A673 (cell line): ENCODE measurements at regions not wholly inside any gene's neighbourhood (a gene's known extent, or its start where the extent isn't known, plus 50 kb on each side); places are given as distances from the start of the nearest gene placed in this dataset.

Experiments used
- BruUV-seq: library from RNA; stranded (reverse); fragments of 400-500 nt; replicated peaks from 2 replicates; lab custom pipeline; 2021; lab: Mats Ljungman, UMichigan
- CTCF ChIA-PET: fragments of 300-600 bp; sonication (Branson Sonifier 250); formaldehyde crosslinking; loops from one replicate; lab custom pipeline; 2022; ENCODE audit warnings: antibody characterized with exemption; lab: Charles Lee
- POLR2A ChIA-PET: fragments of 300-600 bp; sonication (Branson Sonifier 250); formaldehyde crosslinking; loops from one replicate; lab custom pipeline; 2022; ENCODE audit warnings: antibody characterized with exemption; ENCODE audit not compliant: low non-redundant PET; lab: Charles Lee
- DNase-seq: peaks from one replicate; pipeline ENCODE4 v3.0.0-alpha.2; 2015; ENCODE audit warnings: low spot score
- H3K27ac ChIP-seq: fragments of 200-600 bp; sonication (generic); 2 replicates; pipeline ENCODE4 v1.5.1; 2016; ENCODE audit warnings: mixed run types, low read depth, mild to moderate bottlenecking, mixed read lengths, antibody characterized with exemption, low read length; ENCODE audit not compliant: poor library complexity, severe bottlenecking
- H3K27me3 ChIP-seq: fragments of 200-600 bp; sonication (generic); replicated peaks from 2 replicates; pipeline ENCODE4 v1.6.1; 2017; ENCODE audit warnings: mixed run types, low read depth, mild to moderate bottlenecking, mixed read lengths, antibody characterized with exemption, low read length; ENCODE audit not compliant: insufficient read depth, poor library complexity
- H3K36me3 ChIP-seq: fragments of 200-600 bp; sonication (generic); 2 replicates; pipeline ENCODE4 v1.6.1; 2016; ENCODE audit warnings: mixed run types, mild to moderate bottlenecking, mixed read lengths, antibody characterized with exemption, low read length; ENCODE audit not compliant: insufficient read depth, poor library complexity, severe bottlenecking
- H3K4me1 ChIP-seq: fragments of 200-600 bp; sonication (generic); 2 replicates; pipeline ENCODE4 v1.6.1; 2017; ENCODE audit warnings: mixed run types, mild to moderate bottlenecking, mixed read lengths, antibody characterized with exemption, low read length; ENCODE audit not compliant: insufficient read depth, poor library complexity, severe bottlenecking
- H3K4me3 ChIP-seq: fragments of 200-600 bp; sonication (generic); 2 replicates; pipeline ENCODE4 v1.5.1; 2016; ENCODE audit warnings: low read depth, mixed run types, mild to moderate bottlenecking, mixed read lengths, low read length; ENCODE audit not compliant: poor library complexity, severe bottlenecking
- H3K9me3 ChIP-seq: fragments of 200-600 bp; sonication (generic); 2 replicates; pipeline ENCODE4 v1.6.1; 2016; ENCODE audit warnings: mixed run types, low read depth, mild to moderate bottlenecking, mixed read lengths, antibody characterized with exemption, low read length; ENCODE audit not compliant: poor library complexity, severe bottlenecking
- EZH2 ChIP-seq: fragments of 200-600 bp; sonication (generic); IDR thresholded peaks from 2 replicates; pipeline ENCODE4 v1.6.1; 2017; ENCODE audit warnings: borderline replicate concordance, low read depth, mild to moderate bottlenecking, mixed read lengths, antibody characterized with exemption, low read length; ENCODE audit not compliant: poor library complexity, severe bottlenecking
- intact Hi-C: fragments of 100-400 bp; cut with micrococcal nuclease; formaldehyde crosslinking; loops from one replicate; pipeline ENCODE4 v1.10.0; 2022; ENCODE audit not compliant: unreplicated experiment
- TF ChIP-seq, protein P1 (sequence below): fragments of 300-800, 200-600 bp; sonication (generic); conservative IDR thresholded peaks from 2 replicates; pipeline ENCODE4 v1.5.1; 2017; ENCODE audit warnings: low read depth, mild to moderate bottlenecking, antibody characterized with exemption, low read length, moderate library complexity, mixed read lengths

DNA sequence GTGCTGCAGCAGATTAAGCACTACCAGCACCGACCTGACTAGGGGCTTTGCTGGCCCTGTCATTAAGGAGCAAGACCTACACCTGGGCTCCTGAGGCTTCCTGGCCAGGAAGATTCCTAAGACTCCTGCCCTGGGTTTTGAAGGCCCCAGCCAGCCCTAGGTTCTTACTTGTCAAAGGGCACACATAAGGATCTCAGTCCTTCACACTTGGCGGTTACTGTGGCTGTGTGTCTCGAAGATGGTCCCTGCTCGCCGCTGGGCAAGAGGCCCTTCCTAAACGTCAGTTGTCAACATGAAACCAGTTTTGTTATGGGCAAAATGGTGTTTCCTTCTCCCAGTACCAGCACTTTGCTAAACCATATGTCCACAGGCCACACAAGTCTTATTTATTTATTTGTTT lies 470.6 kb downstream of the TOX3 start:
- no peak for DNase-seq
- intact Hi-C loops, result loop anchor here (10.0 kb wide), 1 partner anchor 378 kb away; no protein-coding TSS in a partner anchor

DNA sequence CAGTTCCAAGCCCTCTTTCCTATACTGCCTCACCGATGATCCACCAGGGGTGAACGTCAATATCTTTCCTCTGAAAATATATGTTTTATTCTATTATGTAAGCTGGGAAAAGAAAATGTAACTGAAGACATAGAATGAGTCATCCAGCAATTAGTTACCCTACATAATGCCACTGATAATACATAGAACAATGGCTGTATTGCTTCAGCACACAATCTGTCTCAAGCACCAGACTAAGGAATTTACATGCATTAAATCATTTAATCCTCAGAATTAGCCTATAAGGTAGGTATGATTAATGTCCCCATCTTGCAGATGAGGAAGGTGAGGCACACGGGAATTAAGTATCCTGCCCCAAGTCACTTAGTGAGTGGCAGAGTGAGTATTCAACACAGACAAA lies 472.8 kb downstream of the TOX3 start:
- POLR2A ChIA-PET, result no interaction called here
- CTCF ChIA-PET, result no interaction called here

More for the DNA sequence above, 470.6 kb downstream of the TOX3 start:
- POLR2A ChIA-PET, result no interaction called here
- TF ChIP-seq, protein P1, sequence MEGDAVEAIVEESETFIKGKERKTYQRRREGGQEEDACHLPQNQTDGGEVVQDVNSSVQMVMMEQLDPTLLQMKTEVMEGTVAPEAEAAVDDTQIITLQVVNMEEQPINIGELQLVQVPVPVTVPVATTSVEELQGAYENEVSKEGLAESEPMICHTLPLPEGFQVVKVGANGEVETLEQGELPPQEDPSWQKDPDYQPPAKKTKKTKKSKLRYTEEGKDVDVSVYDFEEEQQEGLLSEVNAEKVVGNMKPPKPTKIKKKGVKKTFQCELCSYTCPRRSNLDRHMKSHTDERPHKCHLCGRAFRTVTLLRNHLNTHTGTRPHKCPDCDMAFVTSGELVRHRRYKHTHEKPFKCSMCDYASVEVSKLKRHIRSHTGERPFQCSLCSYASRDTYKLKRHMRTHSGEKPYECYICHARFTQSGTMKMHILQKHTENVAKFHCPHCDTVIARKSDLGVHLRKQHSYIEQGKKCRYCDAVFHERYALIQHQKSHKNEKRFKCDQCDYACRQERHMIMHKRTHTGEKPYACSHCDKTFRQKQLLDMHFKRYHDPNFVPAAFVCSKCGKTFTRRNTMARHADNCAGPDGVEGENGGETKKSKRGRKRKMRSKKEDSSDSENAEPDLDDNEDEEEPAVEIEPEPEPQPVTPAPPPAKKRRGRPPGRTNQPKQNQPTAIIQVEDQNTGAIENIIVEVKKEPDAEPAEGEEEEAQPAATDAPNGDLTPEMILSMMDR, result no peak
- TF ChIP-seq EZH2, result no peak
- no peaks in the 10 kb centered on the region for H3K36me3 ChIP-seq
- H3K9me3 ChIP-seq, result no peaks in the 10 kb centered on the region
- no TSS peak for BruUV-seq
- no peaks in the 10 kb centered on the region for H3K4me1 ChIP-seq
- CTCF ChIA-PET, result no interaction called here
- H3K27ac ChIP-seq, result no peak overlapping the region
- no peak overlapping the region for H3K4me3 ChIP-seq
- H3K27me3 ChIP-seq, result peaks cover 6% of the 10 kb centered on the region

DNA sequence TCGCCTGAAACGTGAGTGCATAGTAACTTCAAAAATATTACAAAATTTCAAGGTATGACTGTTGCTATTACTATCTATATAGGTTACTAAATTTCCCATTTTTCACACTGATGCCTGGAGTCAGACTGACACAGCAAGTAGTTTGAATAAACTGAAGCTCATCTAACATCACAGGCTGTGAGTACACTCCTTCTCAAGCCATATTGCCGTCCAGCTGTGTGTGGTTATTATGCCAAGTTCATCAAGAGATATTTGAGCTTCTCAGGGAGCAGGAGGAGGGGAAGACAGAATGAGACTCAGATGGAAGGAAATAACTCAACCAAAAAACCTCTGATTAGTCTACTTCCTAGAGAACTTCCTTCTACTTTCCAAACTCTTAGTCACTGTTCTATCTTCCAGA lies 473.9 kb downstream of the TOX3 start:
- Histone ChIP-seq H3K9me3 (no peaks in the 10 kb centered on the region), H3K4me3 (no peak overlapping the region), H3K27me3 (peaks cover 6% of the 10 kb centered on the region), H3K27ac (no peak overlapping the region), H3K36me3 (no peaks in the 10 kb centered on the region), H3K4me1 (peaks cover 3% of the 10 kb centered on the region)
- peak; percentile 24 for DNase-seq
- POLR2A ChIA-PET, result interaction anchor here (0.6 kb wide), 1 partner anchor 1424 kb away, joined by 3 read pairs; no protein-coding TSS in a partner anchor
- BruUV-seq, result no TSS peak
- TF ChIP-seq, protein P1, result no peak
- TF ChIP-seq EZH2, result no peak
- intact Hi-C loops, result loop anchor here (10.0 kb wide), 1 partner anchor 382 kb away; no protein-coding TSS in a partner anchor
- CTCF ChIA-PET, result no interaction called here

More for the DNA sequence above, 472.8 kb downstream of the TOX3 start:
- Histone ChIP-seq H3K27ac (no peak overlapping the region), H3K36me3 (no peaks in the 10 kb centered on the region), H3K4me3 (no peak overlapping the region), H3K4me1 (peaks cover 3% of the 10 kb centered on the region), H3K9me3 (no peaks in the 10 kb centered on the region), H3K27me3 (peaks cover 6% of the 10 kb centered on the region)
- peak; percentile 28 for DNase-seq
- no TSS peak for BruUV-seq
- intact Hi-C loops, result loop anchor here (10.0 kb wide), 1 partner anchor 381 kb away; no protein-coding TSS in a partner anchor
- TF ChIP-seq EZH2, result no peak
- TF ChIP-seq, protein P1, result no peak
